ENCODE measurements at regions not wholly inside any gene's neighbourhood (a gene's known extent, or its start where the extent isn't known, plus 50 kb on each side); places are given as distances from the start of the nearest gene placed in this dataset.
"Not testable (repeated sequence)": the region's sequence is repeated elsewhere in the genome, so short reads cannot be mapped to it uniquely, and the experiment has no call there.

- Histone ChIP-seq H3K4me2 (no peak overlapping the region), H3K27me3 (ENCODE audit: insufficient read depth, low read depth) (no peaks in the 10 kb centered on the region), H3K4me3 (IDR thresholded peaks at IDR 0.05; ENCODE audit: insufficient read depth, low read depth, low read length) (no peak overlapping the region)
These were observed 230.0 kb upstream of the PPP1R3A start for GRCh38 chr7:114148779-114149178.

GRCh38 chr7:114141415-114141814 is 222.6 kb upstream of the PPP1R3A start:
- no peak overlapping the region for H3K4me3 ChIP-seq (IDR thresholded peaks at IDR 0.05; ENCODE audit: insufficient read depth, low read depth, low read length)
- no peaks in the 10 kb centered on the region for H3K79me2 ChIP-seq (ENCODE audit: insufficient read depth, low read depth)
- H3K9ac ChIP-seq, result no peak overlapping the region
- no peaks in the 10 kb centered on the region for H4K20me1 ChIP-seq (ENCODE audit: insufficient read depth)
- no peaks in the 10 kb centered on the region for H3K27me3 ChIP-seq (ENCODE audit: insufficient read depth, low read depth)
- H3K4me2 ChIP-seq, result no peak overlapping the region
- H3K27ac ChIP-seq, result no peak overlapping the region
- no peaks in the 10 kb centered on the region for H3K36me3 ChIP-seq (ENCODE audit: insufficient read depth)
- no peak overlapping the region for H2AFZ ChIP-seq (ENCODE audit: low read depth)
- TF ChIP-seq CTCF (conservative IDR thresholded peaks at IDR 0.05; ENCODE audit: low read depth, low read length), result no peak
- no peaks in the 10 kb centered on the region for H3K4me1 ChIP-seq (ENCODE audit: low read depth, poor library complexity, severe bottlenecking)

More at GRCh38 chr7:114148779-114149178, 230.0 kb upstream of the PPP1R3A start:
- Histone ChIP-seq H2AFZ (ENCODE audit: low read depth) (no peak overlapping the region), H3K79me2 (ENCODE audit: insufficient read depth, low read depth) (no peaks in the 10 kb centered on the region), H3K4me1 (ENCODE audit: low read depth, poor library complexity, severe bottlenecking) (peaks cover 11% of the 10 kb centered on the region), H4K20me1 (ENCODE audit: insufficient read depth) (peaks cover 5% of the 10 kb centered on the region; the same call in 1 of the 2 replicates), H3K36me3 (ENCODE audit: insufficient read depth) (no peaks in the 10 kb centered on the region), H3K27ac (no peak overlapping the region), H3K9ac (no peak overlapping the region)
- TF ChIP-seq CTCF (conservative IDR thresholded peaks at IDR 0.05; ENCODE audit: low read depth, low read length), result no peak

- no peak overlapping the region for H3K4me2 ChIP-seq
- peaks cover under 1% of the 10 kb centered on the region for H3K4me1 ChIP-seq (ENCODE audit: low read depth, poor library complexity, severe bottlenecking)
- no peak overlapping the region for H2AFZ ChIP-seq (ENCODE audit: low read depth)
- no peaks in the 10 kb centered on the region for H4K20me1 ChIP-seq (ENCODE audit: insufficient read depth)
- H3K79me2 ChIP-seq (ENCODE audit: insufficient read depth, low read depth), result no peaks in the 10 kb centered on the region
- no peaks in the 10 kb centered on the region for H3K36me3 ChIP-seq (ENCODE audit: insufficient read depth)
- no peak overlapping the region for H3K4me3 ChIP-seq (IDR thresholded peaks at IDR 0.05; ENCODE audit: insufficient read depth, low read depth, low read length)
- H3K9ac ChIP-seq, result no peak overlapping the region
- no peaks in the 10 kb centered on the region for H3K27me3 ChIP-seq (ENCODE audit: insufficient read depth, low read depth)
- no peak overlapping the region for H3K27ac ChIP-seq
- no peak for TF ChIP-seq CTCF (conservative IDR thresholded peaks at IDR 0.05; ENCODE audit: low read depth, low read length)
These were observed 221.8 kb upstream of the PPP1R3A start for GRCh38 chr7:114140561-114140960.

- H3K27ac ChIP-seq; H3K4me2 ChIP-seq; H3K79me2 ChIP-seq (ENCODE audit: insufficient read depth, low read depth); H3K36me3 ChIP-seq (ENCODE audit: insufficient read depth); H3K9ac ChIP-seq; H3K4me3 ChIP-seq (IDR thresholded peaks at IDR 0.05; ENCODE audit: insufficient read depth, low read depth, low read length); H3K4me1 ChIP-seq (ENCODE audit: low read depth, poor library complexity, severe bottlenecking); H4K20me1 ChIP-seq (ENCODE audit: insufficient read depth); H3K27me3 ChIP-seq (ENCODE audit: insufficient read depth, low read depth); H2AFZ ChIP-seq (ENCODE audit: low read depth): not testable (repeated sequence)
These were observed 220.9 kb upstream of the PPP1R3A start for GRCh38 chr7:114139690-114140089.

GRCh38 chr7:114138587-114138986 is 219.8 kb upstream of the PPP1R3A start:
- no peak overlapping the region for H3K9ac ChIP-seq
- H4K20me1 ChIP-seq (ENCODE audit: insufficient read depth), result no peaks in the 10 kb centered on the region
- H3K79me2 ChIP-seq (ENCODE audit: insufficient read depth, low read depth), result no peaks in the 10 kb centered on the region
- no peak overlapping the region for H3K4me3 ChIP-seq (IDR thresholded peaks at IDR 0.05; ENCODE audit: insufficient read depth, low read depth, low read length)
- H3K4me2 ChIP-seq, result no peak overlapping the region
- no peak overlapping the region for H3K27ac ChIP-seq
- no peaks in the 10 kb centered on the region for H3K27me3 ChIP-seq (ENCODE audit: insufficient read depth, low read depth)
- no peaks in the 10 kb centered on the region for H3K36me3 ChIP-seq (ENCODE audit: insufficient read depth)
- no peak overlapping the region for H2AFZ ChIP-seq (ENCODE audit: low read depth)
- no peak for TF ChIP-seq CTCF (conservative IDR thresholded peaks at IDR 0.05; ENCODE audit: low read depth, low read length)
- H3K4me1 ChIP-seq (ENCODE audit: low read depth, poor library complexity, severe bottlenecking), result peaks cover 11% of the 10 kb centered on the region

Measured in KMS-11 (cell line).